Activated B cell treated with CpG ODN at 0.5 μM for 24 hours (primary cell): ENCODE measurements at regions not wholly inside any gene's neighbourhood (a gene's known extent, or its start where the extent isn't known, plus 50 kb on each side); places are given as distances from the start of the nearest gene placed in this dataset.

Source experiments
- ATAC-seq: fragments of 200-7000 bp; cut with Tn5 transposase; one replicate; pipeline ENCODE4 v1.10.0; 2021; ENCODE audit warnings: low read depth, mild to moderate bottlenecking, moderate library complexity
- CTCF ChIA-PET: fragments of 350-600 bp; sonication (Branson Sonifier 250); formaldehyde crosslinking; loops from one replicate; lab custom pipeline; 2021; ENCODE audit warnings: antibody characterized with exemption; lab: Charles Lee
- POLR2A ChIA-PET: fragments of 350-600 bp; sonication (Branson Sonifier 250); formaldehyde crosslinking; loops from one replicate; lab custom pipeline; 2021; ENCODE audit warnings: antibody characterized with exemption; lab: Charles Lee
- DNase-seq: peaks from one replicate; pipeline ENCODE4 v3.0.0; 2022
- H3K27ac Mint-ChIP-seq: one replicate; pipeline ENCODE4 v1.8.0; 2020; ENCODE audit warnings: mixed read lengths
- H3K27me3 Mint-ChIP-seq: one replicate; pipeline ENCODE4 v1.8.0; 2021; ENCODE audit warnings: mixed read lengths
- H3K36me3 Mint-ChIP-seq: one replicate; pipeline ENCODE4 v1.8.0; 2021; ENCODE audit warnings: low read depth, mixed read lengths
- H3K4me1 Mint-ChIP-seq: one replicate; pipeline ENCODE4 v1.8.0; 2021; ENCODE audit warnings: mixed read lengths
- H3K4me3 Mint-ChIP-seq: one replicate; pipeline ENCODE4 v1.8.0; 2020; ENCODE audit warnings: mild to moderate bottlenecking, mixed read lengths
- H3K9me3 Mint-ChIP-seq: one replicate; pipeline ENCODE4 v1.8.0; 2020; ENCODE audit warnings: mixed read lengths
- intact Hi-C: fragments of 100-400 bp; cut with micrococcal nuclease; formaldehyde crosslinking; loops from one replicate; pipeline ENCODE4 v1.15.1; 2024
- TF ChIP-seq, protein P1 (sequence below): fragments of 200-600 bp; IDR thresholded peaks from one replicate; pipeline ENCODE4 v1.8.0; 2022; ENCODE audit warnings: antibody characterized with exemption, mild to moderate bottlenecking

DNA sequence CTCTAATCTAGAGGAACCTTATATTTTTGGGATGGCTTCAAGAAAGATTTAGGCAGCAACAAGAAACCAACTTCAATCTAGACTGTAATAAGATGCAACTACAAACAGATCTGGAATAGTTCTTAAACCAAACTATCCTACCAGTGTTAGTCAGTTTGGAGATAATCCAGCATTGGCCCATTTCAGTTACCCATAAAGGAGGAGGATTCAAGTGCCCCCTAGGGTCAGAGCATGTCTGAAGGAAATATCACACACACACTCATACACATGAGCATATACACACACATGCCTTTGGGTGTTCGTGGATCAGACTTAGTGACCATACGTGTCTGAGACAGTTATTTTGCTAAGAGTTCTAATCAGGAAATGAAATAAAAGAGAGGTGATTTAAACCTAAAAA lies 261.2 kb downstream of the ADAMTS20 start:
- no peak overlapping the region for H3K27ac Mint-ChIP-seq
- intact Hi-C loops = no loop called here
- TF ChIP-seq, protein P1, sequence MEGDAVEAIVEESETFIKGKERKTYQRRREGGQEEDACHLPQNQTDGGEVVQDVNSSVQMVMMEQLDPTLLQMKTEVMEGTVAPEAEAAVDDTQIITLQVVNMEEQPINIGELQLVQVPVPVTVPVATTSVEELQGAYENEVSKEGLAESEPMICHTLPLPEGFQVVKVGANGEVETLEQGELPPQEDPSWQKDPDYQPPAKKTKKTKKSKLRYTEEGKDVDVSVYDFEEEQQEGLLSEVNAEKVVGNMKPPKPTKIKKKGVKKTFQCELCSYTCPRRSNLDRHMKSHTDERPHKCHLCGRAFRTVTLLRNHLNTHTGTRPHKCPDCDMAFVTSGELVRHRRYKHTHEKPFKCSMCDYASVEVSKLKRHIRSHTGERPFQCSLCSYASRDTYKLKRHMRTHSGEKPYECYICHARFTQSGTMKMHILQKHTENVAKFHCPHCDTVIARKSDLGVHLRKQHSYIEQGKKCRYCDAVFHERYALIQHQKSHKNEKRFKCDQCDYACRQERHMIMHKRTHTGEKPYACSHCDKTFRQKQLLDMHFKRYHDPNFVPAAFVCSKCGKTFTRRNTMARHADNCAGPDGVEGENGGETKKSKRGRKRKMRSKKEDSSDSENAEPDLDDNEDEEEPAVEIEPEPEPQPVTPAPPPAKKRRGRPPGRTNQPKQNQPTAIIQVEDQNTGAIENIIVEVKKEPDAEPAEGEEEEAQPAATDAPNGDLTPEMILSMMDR = no peak

GRCh38 chr12:43289426-43289801 lies 262.6 kb downstream of the ADAMTS20 start:
- no peaks in the 10 kb centered on the region for H3K9me3 Mint-ChIP-seq
- H3K27me3 Mint-ChIP-seq = no peaks in the 10 kb centered on the region
- DNase-seq (no peak), ATAC-seq (no peak)
- TF ChIP-seq, protein P1 = no peak
- H3K27ac Mint-ChIP-seq = no peak overlapping the region
- no peaks in the 10 kb centered on the region for H3K36me3 Mint-ChIP-seq
- H3K4me3 Mint-ChIP-seq = no peak overlapping the region
- no peaks in the 10 kb centered on the region for H3K4me1 Mint-ChIP-seq
- intact Hi-C loops = no loop called here
- ChIA-PET CTCF (no interaction called here), POLR2A (no interaction called here)

More for the DNA sequence above, 261.2 kb downstream of the ADAMTS20 start:
- ATAC-seq (no peak), DNase-seq (no peak)
- no peaks in the 10 kb centered on the region for H3K27me3 Mint-ChIP-seq
- no peaks in the 10 kb centered on the region for H3K4me1 Mint-ChIP-seq
- no peak overlapping the region for H3K4me3 Mint-ChIP-seq
- no peaks in the 10 kb centered on the region for H3K36me3 Mint-ChIP-seq
- no peaks in the 10 kb centered on the region for H3K9me3 Mint-ChIP-seq
- POLR2A ChIA-PET = no interaction called here
- CTCF ChIA-PET = no interaction called here

GRCh38 chr12:43288671-43289425 lies 263.2 kb downstream of the ADAMTS20 start:
- DNase-seq (no peak), ATAC-seq (no peak)
- intact Hi-C loops = no loop called here
- no peaks in the 10 kb centered on the region for H3K4me1 Mint-ChIP-seq
- no peak overlapping the region for H3K4me3 Mint-ChIP-seq
- H3K27ac Mint-ChIP-seq = no peak overlapping the region
- H3K36me3 Mint-ChIP-seq = no peaks in the 10 kb centered on the region
- no peaks in the 10 kb centered on the region for H3K9me3 Mint-ChIP-seq
- TF ChIP-seq, protein P1 = no peak
- CTCF ChIA-PET = no interaction called here
- POLR2A ChIA-PET = no interaction called here
- no peaks in the 10 kb centered on the region for H3K27me3 Mint-ChIP-seq

DNA sequence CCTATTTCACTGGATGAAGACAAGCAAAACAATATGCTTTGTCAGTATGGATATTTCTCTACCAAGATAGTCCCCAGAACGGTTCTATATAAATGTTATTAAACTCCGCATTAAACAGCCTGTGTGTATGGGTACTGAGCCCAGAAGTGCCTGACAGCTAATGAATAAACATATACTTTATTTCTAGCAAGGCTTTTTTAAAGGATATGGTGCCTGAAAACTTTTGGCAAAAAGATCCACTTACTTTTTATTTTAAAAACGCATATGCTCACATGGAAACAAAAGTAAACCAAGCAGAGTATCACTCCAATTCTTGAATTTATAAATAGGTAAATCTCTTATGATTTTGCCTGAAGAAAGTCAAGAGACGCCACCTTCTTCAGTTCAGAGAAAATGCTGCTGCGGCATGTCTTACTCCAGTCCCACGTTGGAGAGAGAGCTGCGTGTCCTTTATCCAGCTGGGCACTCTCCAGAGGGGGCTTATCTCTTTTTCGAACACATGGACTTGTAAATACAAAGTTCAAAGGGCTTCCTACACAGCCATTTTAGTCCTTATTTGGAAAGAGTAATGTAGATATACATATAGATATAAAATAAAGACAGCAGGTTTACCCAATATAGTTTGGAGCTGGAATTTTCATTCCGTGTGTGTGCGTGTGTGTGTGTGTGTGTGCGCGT lies 264.2 kb downstream of the ADAMTS20 start:
- ChIA-PET POLR2A (no interaction called here), CTCF (no interaction called here)
- Mint-ChIP-seq H3K36me3 (no peaks in the 10 kb centered on the region), H3K4me3 (no peak overlapping the region), H3K4me1 (no peaks in the 10 kb centered on the region), H3K27ac (no peak overlapping the region), H3K9me3 (no peaks in the 10 kb centered on the region), H3K27me3 (no peaks in the 10 kb centered on the region)
- TF ChIP-seq, protein P1 = no peak
- DNase-seq (no peak), ATAC-seq (no peak)
- intact Hi-C loops = no loop called here

DNA sequence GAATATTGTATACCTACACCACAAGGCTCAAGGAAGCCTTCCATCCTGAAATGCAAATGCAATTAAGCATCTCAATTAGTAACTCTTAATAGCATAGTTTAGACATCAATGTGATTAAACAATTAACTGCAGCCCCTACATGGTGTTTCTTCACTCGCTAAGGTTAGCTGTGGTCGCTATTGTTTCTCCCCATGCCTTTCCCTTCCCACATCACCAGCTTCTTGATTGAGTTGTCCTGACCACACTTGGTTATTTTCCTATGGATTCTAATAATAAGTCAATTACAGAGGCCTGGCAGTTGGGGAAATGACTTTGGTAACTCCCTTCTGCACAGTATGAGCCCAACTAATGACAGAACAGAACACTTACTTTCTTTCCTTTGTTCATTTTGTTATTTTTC lies 265.0 kb downstream of the ADAMTS20 start:
- TF ChIP-seq, protein P1 = no peak
- ChIA-PET CTCF (no interaction called here), POLR2A (no interaction called here)
- Mint-ChIP-seq H3K27ac (no peak overlapping the region), H3K36me3 (no peaks in the 10 kb centered on the region), H3K9me3 (no peaks in the 10 kb centered on the region), H3K27me3 (no peaks in the 10 kb centered on the region), H3K4me3 (no peak overlapping the region), H3K4me1 (no peaks in the 10 kb centered on the region)
- intact Hi-C loops = no loop called here
- ATAC-seq (no peak), DNase-seq (no peak)
